Lower leg skin (tissue), 3 donors: ENCODE measurements at regions not wholly inside any gene's neighbourhood (a gene's known extent, or its start where the extent isn't known, plus 50 kb on each side); places are given as distances from the start of the nearest gene placed in this dataset.

Experiments
- POLR2A ChIP-seq, 2 donors: fragments of 450-650 bp; IDR thresholded peaks; one replicate each; pipeline ENCODE4 v1.6.1; 2016 to 2017; ENCODE audit warnings: antibody characterized with exemption in 2 of 2, mild to moderate bottlenecking in 1 of 2, moderate library complexity in 1 of 2
- TF ChIP-seq, protein P1 (sequence below), 3 donors: fragments of 450-650 bp; IDR thresholded peaks; one replicate each; pipeline ENCODE4 v1.5.1; 2016; ENCODE audit warnings: antibody characterized with exemption in 3 of 3, mild to moderate bottlenecking in 3 of 3, moderate library complexity in 2 of 3

DNA sequence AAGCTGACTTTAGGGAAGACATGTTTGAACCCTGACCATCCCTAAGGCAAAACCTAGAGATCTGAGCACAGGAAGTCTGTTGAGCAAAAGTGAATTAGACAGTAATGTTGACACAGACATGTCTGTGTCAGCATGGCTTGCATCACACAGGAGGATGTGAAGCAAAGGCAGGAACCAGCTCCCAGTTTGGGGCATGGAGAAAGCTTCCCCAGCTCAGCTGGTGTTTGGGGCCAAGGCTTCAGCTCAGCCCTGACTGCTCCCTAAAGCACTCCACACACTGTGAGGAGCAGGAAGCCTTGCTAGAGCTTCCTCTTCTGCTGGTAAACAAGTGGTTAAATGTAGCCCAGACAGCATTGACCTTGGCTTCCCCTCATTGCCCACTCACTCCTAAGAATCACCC is 153.8 kb upstream of the UBL3 start:
- TF ChIP-seq, protein P1, sequence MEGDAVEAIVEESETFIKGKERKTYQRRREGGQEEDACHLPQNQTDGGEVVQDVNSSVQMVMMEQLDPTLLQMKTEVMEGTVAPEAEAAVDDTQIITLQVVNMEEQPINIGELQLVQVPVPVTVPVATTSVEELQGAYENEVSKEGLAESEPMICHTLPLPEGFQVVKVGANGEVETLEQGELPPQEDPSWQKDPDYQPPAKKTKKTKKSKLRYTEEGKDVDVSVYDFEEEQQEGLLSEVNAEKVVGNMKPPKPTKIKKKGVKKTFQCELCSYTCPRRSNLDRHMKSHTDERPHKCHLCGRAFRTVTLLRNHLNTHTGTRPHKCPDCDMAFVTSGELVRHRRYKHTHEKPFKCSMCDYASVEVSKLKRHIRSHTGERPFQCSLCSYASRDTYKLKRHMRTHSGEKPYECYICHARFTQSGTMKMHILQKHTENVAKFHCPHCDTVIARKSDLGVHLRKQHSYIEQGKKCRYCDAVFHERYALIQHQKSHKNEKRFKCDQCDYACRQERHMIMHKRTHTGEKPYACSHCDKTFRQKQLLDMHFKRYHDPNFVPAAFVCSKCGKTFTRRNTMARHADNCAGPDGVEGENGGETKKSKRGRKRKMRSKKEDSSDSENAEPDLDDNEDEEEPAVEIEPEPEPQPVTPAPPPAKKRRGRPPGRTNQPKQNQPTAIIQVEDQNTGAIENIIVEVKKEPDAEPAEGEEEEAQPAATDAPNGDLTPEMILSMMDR (IDR thresholded peaks at IDR 0.05) = no peak
- TF ChIP-seq POLR2A (IDR thresholded peaks at IDR 0.05) = no peak
